Smooth muscle cell (in vitro differentiated cells): ENCODE measurements at regions not wholly inside any gene's neighbourhood (a gene's known extent, or its start where the extent isn't known, plus 50 kb on each side); places are given as distances from the start of the nearest gene placed in this dataset.

Experiments
- DNase-seq: peaks from one replicate; lab custom pipeline; 2025; ENCODE audit not compliant: unreplicated experiment; lab: John Stamatoyannopoulos, UW
- H2AFZ ChIP-seq: fragments of 200-600 bp; sonication (generic); 2 replicates; pipeline ENCODE4 v1.6.0; 2016; ENCODE audit warnings: antibody characterized with exemption, low read depth, mild to moderate bottlenecking
- H3F3A ChIP-seq: fragments of 200-600 bp; sonication (generic); 2 replicates; pipeline ENCODE4 v1.6.0; 2017; ENCODE audit warnings: antibody characterized with exemption, low read depth
- H3K27ac ChIP-seq: fragments of 200-600 bp; sonication (generic); 2 replicates; pipeline ENCODE4 v1.5.1; 2016; ENCODE audit warnings: low read depth, mild to moderate bottlenecking
- H3K27me3 ChIP-seq: fragments of 200-600 bp; sonication (generic); 2 replicates; pipeline ENCODE4 v1.6.1; 2016; ENCODE audit warnings: low read depth, mild to moderate bottlenecking
- H3K36me3 ChIP-seq: fragments of 200-600 bp; sonication (generic); 2 replicates; pipeline ENCODE4 v1.5.1; 2016; ENCODE audit warnings: low read depth
- H3K4me1 ChIP-seq: fragments of 200-600 bp; sonication (generic); 2 replicates; pipeline ENCODE4 v1.5.1; 2016; ENCODE audit warnings: low read depth
- H3K4me2 ChIP-seq: fragments of 200-600 bp; sonication (generic); 2 replicates; pipeline ENCODE4 v1.6.0; 2016; ENCODE audit warnings: mild to moderate bottlenecking
- H3K4me3 ChIP-seq: fragments of 200-600 bp; sonication (generic); 2 replicates; pipeline ENCODE4 v1.5.1; 2016; ENCODE audit warnings: mild to moderate bottlenecking
- H3K79me2 ChIP-seq: fragments of 200-600 bp; sonication (generic); 2 replicates; pipeline ENCODE4 v1.6.0; 2016; ENCODE audit warnings: low read depth, mild to moderate bottlenecking
- H3K9ac ChIP-seq: fragments of 200-600 bp; sonication (generic); 2 replicates; pipeline ENCODE4 v1.6.0; 2016; ENCODE audit warnings: low read depth
- H3K9me3 ChIP-seq: fragments of 200-600 bp; sonication (generic); replicated peaks from 2 replicates; pipeline ENCODE4 v1.5.1; 2016; ENCODE audit warnings: low read depth
- H4K20me1 ChIP-seq: fragments of 200-600 bp; sonication (generic); 2 replicates; pipeline ENCODE4 v1.6.0; 2016; ENCODE audit warnings: low read depth
- WGBS: methylation state at CpG from one replicate; pipeline ENCODE4 v1.1.7; 2016; ENCODE audit warnings: low lambda C conversion rate; 5-methylcytosine and 5-hydroxymethylcytosine counted together
- TF ChIP-seq, protein P1 (sequence below): fragments of 200-600 bp; sonication (generic); IDR thresholded peaks from 2 replicates; pipeline ENCODE4 v1.5.1; 2017; ENCODE audit warnings: borderline replicate concordance, mild to moderate bottlenecking, antibody characterized with exemption; ENCODE audit not compliant: insufficient read depth, poor library complexity, severe bottlenecking

DNA sequence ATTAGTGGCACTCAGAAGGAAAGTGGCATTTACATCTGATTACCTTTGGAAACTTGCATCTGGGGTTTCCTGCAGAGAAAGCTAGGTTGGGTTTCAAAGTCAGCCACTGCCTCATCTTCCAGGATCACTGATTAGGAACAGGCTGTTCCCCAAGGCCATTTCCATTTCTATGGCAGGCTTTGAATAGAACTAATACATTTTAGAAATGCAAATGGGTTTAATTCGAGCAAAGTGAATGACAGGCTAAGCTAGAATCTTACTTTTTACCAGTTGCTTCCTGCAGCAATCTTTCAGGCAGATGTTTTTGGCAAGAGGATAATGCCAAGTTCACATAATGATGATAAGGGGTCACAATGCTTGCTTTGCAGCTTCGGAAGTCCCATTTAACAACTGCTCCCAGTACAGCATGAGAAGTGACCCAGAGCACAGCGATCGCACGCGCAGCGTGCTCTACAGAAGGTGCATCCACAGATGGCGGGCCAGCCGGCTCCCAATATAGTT is 336.7 kb downstream of the LPIN1 start:
- no peak for DNase-seq
- Histone ChIP-seq H4K20me1 (no peaks in the 10 kb centered on the region), H3K9ac (no peak overlapping the region), H3K79me2 (no peaks in the 10 kb centered on the region), H3K27me3 (peaks cover 15% of the 10 kb centered on the region), H3K4me3 (no peak overlapping the region), H3F3A (no peaks in the 10 kb centered on the region), H3K4me2 (no peak overlapping the region), H3K9me3 (no peaks in the 10 kb centered on the region), H3K4me1 (no peaks in the 10 kb centered on the region), H3K36me3 (no peaks in the 10 kb centered on the region), H3K27ac (no peak overlapping the region), H2AFZ (no peak overlapping the region)
- WGBS = 27% methylated on average over 9 of the region's 9 CpGs
- TF ChIP-seq, protein P1, sequence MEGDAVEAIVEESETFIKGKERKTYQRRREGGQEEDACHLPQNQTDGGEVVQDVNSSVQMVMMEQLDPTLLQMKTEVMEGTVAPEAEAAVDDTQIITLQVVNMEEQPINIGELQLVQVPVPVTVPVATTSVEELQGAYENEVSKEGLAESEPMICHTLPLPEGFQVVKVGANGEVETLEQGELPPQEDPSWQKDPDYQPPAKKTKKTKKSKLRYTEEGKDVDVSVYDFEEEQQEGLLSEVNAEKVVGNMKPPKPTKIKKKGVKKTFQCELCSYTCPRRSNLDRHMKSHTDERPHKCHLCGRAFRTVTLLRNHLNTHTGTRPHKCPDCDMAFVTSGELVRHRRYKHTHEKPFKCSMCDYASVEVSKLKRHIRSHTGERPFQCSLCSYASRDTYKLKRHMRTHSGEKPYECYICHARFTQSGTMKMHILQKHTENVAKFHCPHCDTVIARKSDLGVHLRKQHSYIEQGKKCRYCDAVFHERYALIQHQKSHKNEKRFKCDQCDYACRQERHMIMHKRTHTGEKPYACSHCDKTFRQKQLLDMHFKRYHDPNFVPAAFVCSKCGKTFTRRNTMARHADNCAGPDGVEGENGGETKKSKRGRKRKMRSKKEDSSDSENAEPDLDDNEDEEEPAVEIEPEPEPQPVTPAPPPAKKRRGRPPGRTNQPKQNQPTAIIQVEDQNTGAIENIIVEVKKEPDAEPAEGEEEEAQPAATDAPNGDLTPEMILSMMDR = no peak

GRCh38 chr2:12083713-12084419 is 337.4 kb downstream of the LPIN1 start:
- DNase-seq = no peak
- TF ChIP-seq, protein P1 = no peak
- 74% methylated on average over 5 of the region's 5 CpGs for WGBS

DNA sequence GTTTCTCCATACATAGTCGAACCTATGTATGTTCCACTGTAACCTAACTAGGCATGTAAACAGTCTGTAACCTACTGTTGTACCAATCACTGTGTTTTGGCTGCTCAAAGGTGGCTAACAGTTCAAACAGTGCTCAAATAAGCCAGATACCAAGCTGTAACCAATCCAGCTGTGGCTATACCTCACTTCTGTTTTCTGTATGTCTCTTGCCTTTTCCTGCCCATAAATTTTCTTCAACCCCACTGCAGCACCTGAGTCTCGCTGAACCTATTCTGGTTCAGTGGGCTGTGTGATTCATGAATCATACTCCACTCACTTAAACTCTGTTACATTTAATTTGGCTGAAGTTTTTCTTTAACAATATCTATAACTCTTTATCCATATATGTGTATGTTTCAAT is 340.7 kb downstream of the LPIN1 start:
- Histone ChIP-seq H3F3A (no peaks in the 10 kb centered on the region), H3K9me3 (no peaks in the 10 kb centered on the region), H3K79me2 (no peaks in the 10 kb centered on the region), H4K20me1 (no peaks in the 10 kb centered on the region), H3K9ac (no peak overlapping the region), H3K27ac (no peak overlapping the region), H3K36me3 (no peaks in the 10 kb centered on the region), H3K4me3 (no peak overlapping the region), H3K4me2 (no peak overlapping the region), H2AFZ (no peak overlapping the region), H3K27me3 (peaks cover 15% of the 10 kb centered on the region), H3K4me1 (no peaks in the 10 kb centered on the region)
- TF ChIP-seq, protein P1 = no peak
- 87% methylated on average over 2 of the region's 2 CpGs for WGBS
- no peak for DNase-seq

More at GRCh38 chr2:12083713-12084419, 337.4 kb downstream of the LPIN1 start:
- Histone ChIP-seq H3K36me3 (no peaks in the 10 kb centered on the region), H3F3A (no peaks in the 10 kb centered on the region), H3K4me3 (no peak overlapping the region), H4K20me1 (no peaks in the 10 kb centered on the region), H2AFZ (no peak overlapping the region), H3K4me1 (no peaks in the 10 kb centered on the region), H3K79me2 (no peaks in the 10 kb centered on the region), H3K9ac (no peak overlapping the region), H3K27ac (no peak overlapping the region), H3K4me2 (no peak overlapping the region), H3K27me3 (peaks cover 15% of the 10 kb centered on the region), H3K9me3 (no peaks in the 10 kb centered on the region)
